Panc1 (cell line): ENCODE measurements at regions not wholly inside any gene's neighbourhood (a gene's known extent, or its start where the extent isn't known, plus 50 kb on each side); places are given as distances from the start of the nearest gene placed in this dataset.

Source experiments
- ATAC-seq: fragments of 200-7000 bp; cut with Tn5 transposase; 2 replicates; pipeline ENCODE4 v1.9.1; 2020; ENCODE audit warnings: mild to moderate bottlenecking, moderate library complexity
- BruUV-seq: library from RNA; stranded (reverse); fragments of 400-500 nt; replicated peaks from 2 replicates; lab custom pipeline; 2021; lab: Mats Ljungman, UMichigan
- CTCF ChIA-PET: fragments of 300-600 bp; sonication (Branson Sonifier 250); formaldehyde crosslinking; loops from one replicate; lab custom pipeline; 2022; ENCODE audit warnings: antibody characterized with exemption; lab: Charles Lee
- POLR2A ChIA-PET: fragments of 300-600 bp; sonication (Branson Sonifier 250); formaldehyde crosslinking; loops from one replicate; lab custom pipeline; 2022; ENCODE audit warnings: antibody characterized with exemption; lab: Charles Lee
- DNase-seq: peaks from one replicate; pipeline ENCODE4 v3.0.0-alpha.2; 2010; ENCODE audit warnings: low read depth, low spot score
- H3K27ac ChIP-seq: 2 replicates; pipeline ENCODE4 v1.5.1; 2011; ENCODE audit warnings: mild to moderate bottlenecking, low read length, inconsistent platforms
- H3K27me3 ChIP-seq: fragments of 200-500 bp; sonication (Bioruptor generic); 2 replicates; pipeline ENCODE4 v1.6.0; 2014; ENCODE audit warnings: low read length, inconsistent platforms; ENCODE audit not compliant: control insufficient read depth, insufficient read depth
- H3K36me3 ChIP-seq: fragments of 200-500 bp; sonication (Bioruptor generic); 2 replicates; pipeline ENCODE4 v1.5.1; 2014; ENCODE audit warnings: inconsistent platforms, mild to moderate bottlenecking, low read length, moderate library complexity; ENCODE audit not compliant: control insufficient read depth, insufficient read depth
- H3K4me1 ChIP-seq: 2 replicates; pipeline ENCODE4 v1.5.1; 2011; ENCODE audit warnings: inconsistent platforms, mild to moderate bottlenecking, low read length, moderate library complexity; ENCODE audit not compliant: control insufficient read depth, insufficient read depth
- H3K4me3 ChIP-seq, 2 experiments: 2 replicates each; pipeline ENCODE4 v1.5.1; 2011 to 2012; ENCODE audit warnings: low read depth in 2 of 2, low read length in 2 of 2, mild to moderate bottlenecking in 2 of 2, inconsistent platforms in 1 of 2, moderate library complexity in 1 of 2
- H3K9me3 ChIP-seq: fragments of 200-500 bp; sonication (Bioruptor generic); 2 replicates; pipeline ENCODE4 v1.5.1; 2014; ENCODE audit warnings: low read depth, mild to moderate bottlenecking, inconsistent platforms, low read length, moderate library complexity; ENCODE audit not compliant: control insufficient read depth, insufficient read depth
- CTCF ChIP-seq: fragments of 450-650 bp; IDR thresholded peaks from 2 replicates; pipeline ENCODE4 v1.5.1; 2017; ENCODE audit warnings: mild to moderate bottlenecking
- POLR2AphosphoS5 ChIP-seq: IDR thresholded peaks from 2 replicates; pipeline ENCODE4 v1.6.1; 2012; ENCODE audit warnings: mild to moderate bottlenecking, low read depth, low read length, moderate library complexity
- REST ChIP-seq, 2 experiments: IDR thresholded peaks; 2 replicates each; pipeline ENCODE4 v1.6.1; 2011 to 2012; ENCODE audit warnings: low read depth in 2 of 2, control low read depth in 1 of 2, low read length in 1 of 2, mild to moderate bottlenecking in 1 of 2, moderate library complexity in 1 of 2; ENCODE audit not compliant: insufficient read depth in 1 of 2
- SIN3A ChIP-seq: IDR thresholded peaks from 2 replicates; pipeline ENCODE4 v1.6.1; 2012; ENCODE audit warnings: low read depth, mild to moderate bottlenecking, low read length, moderate library complexity, borderline replicate concordance; ENCODE audit not compliant: insufficient read depth
- TCF7L2 ChIP-seq: IDR thresholded peaks from 2 replicates; pipeline ENCODE4 v1.6.1; 2011; ENCODE audit warnings: mild to moderate bottlenecking, low read depth, low read length, inconsistent platforms
- in situ Hi-C: cut with HindIII; loops from 2 replicates; pipeline ENCODE4 v1.10.0; 2016; ENCODE audit warnings: low sequenced_read_pairs, low pct_unique_long_range_greater_than_20kb
- intact Hi-C: fragments of 100-400 bp; cut with micrococcal nuclease; formaldehyde crosslinking; loops from one replicate; pipeline ENCODE4 v1.10.0; 2022; ENCODE audit not compliant: unreplicated experiment

GRCh38 chr12:93100610-93101009 is 171.5 kb upstream of the EEA1 start:
- DNase-seq (no peak), ATAC-seq (no peak)
- no TSS peak for BruUV-seq
- H3K4me3 ChIP-seq, result no peak overlapping the region
- ChIA-PET CTCF (no interaction called here), POLR2A (no interaction called here)
- intact Hi-C loops (no loop called here), in situ Hi-C loops (no loop called here)
- TF ChIP-seq SIN3A (no peak), CTCF (no peak), TCF7L2 (no peak), REST (IDR thresholded peaks at IDR 0.05; ENCODE audit: insufficient read depth in 1 of 2, low read depth in 2 of 2, low read length in 1 of 2) (no peak), POLR2AphosphoS5 (no peak)
- no peaks in the 10 kb centered on the region for H3K9me3 ChIP-seq
- H3K4me1 ChIP-seq, result no peaks in the 10 kb centered on the region
- H3K27ac ChIP-seq, result no peak overlapping the region
- H3K27me3 ChIP-seq, result no peaks in the 10 kb centered on the region
- H3K36me3 ChIP-seq, result no peaks in the 10 kb centered on the region

DNA sequence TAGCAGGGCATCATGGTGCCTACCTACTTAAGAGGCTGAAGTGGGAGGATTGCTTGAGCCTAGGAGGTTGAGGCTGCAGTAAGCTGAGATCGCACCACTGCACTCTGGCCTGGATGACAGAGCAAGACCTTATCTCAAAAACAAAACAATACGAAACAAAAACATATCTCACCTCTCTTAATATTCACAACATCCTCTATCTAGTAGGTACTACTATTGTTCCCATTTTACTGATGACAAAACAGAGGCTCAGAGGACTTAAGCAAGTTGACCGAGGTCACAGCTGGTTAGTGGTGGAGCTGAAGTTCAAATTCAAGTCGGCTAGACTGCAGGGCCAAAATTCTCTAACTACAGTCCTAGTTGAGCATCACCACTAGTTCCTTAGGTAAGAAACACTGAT is 172.3 kb upstream of the EEA1 start:
- DNase-seq, result no peak
- no peaks in the 10 kb centered on the region for H3K27me3 ChIP-seq
- H3K36me3 ChIP-seq, result no peaks in the 10 kb centered on the region
- ATAC-seq, result no peak
- H3K4me1 ChIP-seq, result no peaks in the 10 kb centered on the region
- H3K4me3 ChIP-seq, result no peak overlapping the region
- intact Hi-C loops (no loop called here), in situ Hi-C loops (no loop called here)
- ChIA-PET CTCF (interaction anchor here (0.7 kb wide), 1 partner anchor 285 kb away, joined by 8 read pairs; no protein-coding TSS in a partner anchor), POLR2A (interaction anchor here (0.8 kb wide), 1 partner anchor 159 kb away, joined by 6 read pairs; no protein-coding TSS in a partner anchor)
- no TSS peak for BruUV-seq
- H3K9me3 ChIP-seq, result no peaks in the 10 kb centered on the region
- no peak for TF ChIP-seq POLR2AphosphoS5
- TF ChIP-seq CTCF, result no peak
- no peak for TF ChIP-seq REST (IDR thresholded peaks at IDR 0.05; ENCODE audit: insufficient read depth in 1 of 2, low read depth in 2 of 2, low read length in 1 of 2)
- no peak for TF ChIP-seq TCF7L2
- no peak for TF ChIP-seq SIN3A
- no peak overlapping the region for H3K27ac ChIP-seq
